HepG2 (cell line): ENCODE measurements at regions not wholly inside any gene's neighbourhood (a gene's known extent, or its start where the extent isn't known, plus 50 kb on each side); places are given as distances from the start of the nearest gene placed in this dataset.
A peak's percentile ranks its signal among the peaks of the same experiment; 100 is the strongest.

ENCODE experiments used
- ATAC-seq: fragments of 200-7000 bp; cut with Tn5 transposase; 3 replicates; pipeline ENCODE4 v1.9.1; 2020; ENCODE audit warnings: mild to moderate bottlenecking, moderate library complexity
- BruUV-seq: library from RNA; stranded (reverse); fragments of 400-500 nt; replicated peaks from 2 replicates; lab custom pipeline; 2021; lab: Mats Ljungman, UMichigan
- CTCF ChIA-PET: fragments of 300-600 bp; formaldehyde crosslinking; extraction: SDS; loops from one replicate; lab custom pipeline; 2021; ENCODE audit warnings: low total read pairs, inconsistent platforms, low intra/inter-chr PET ratio; lab: Yijun Ruan, JAX
- POLR2A ChIA-PET: fragments of 350-600 bp; sonication (Branson Sonifier 250); formaldehyde crosslinking; loops from one replicate; lab custom pipeline; 2020; ENCODE audit warnings: antibody characterized with exemption, inconsistent platforms; lab: Yijun Ruan, JAX
- DNase-seq: peaks from one replicate; pipeline ENCODE4 v3.0.0-alpha.2; 2015; ENCODE audit warnings: low spot score
- FAIRE-seq: peaks from 3 replicates; lab custom pipeline; 2011; peaks lifted over from hg19 to GRCh38; lab: Jason Lieb, UNC
- H2AFZ ChIP-seq: one replicate; pipeline ENCODE4 v1.6.1; 2011; ENCODE audit warnings: low read length, inconsistent platforms
- H3K27ac ChIP-seq: fragments of 300-600 bp; 3 replicates; pipeline ENCODE4 v1.8.0; 2011; ENCODE audit warnings: mixed run types, mild to moderate bottlenecking, mixed read lengths, low read length, inconsistent platforms; ENCODE audit not compliant: insufficient read depth; ENCODE audit errors: extremely low read length
- H3K27me3 ChIP-seq, 2 experiments: fragments of 200-600 bp in 1 of 2; 2 replicates in 1 of 2; 3 replicates in 1 of 2; pipeline versions ENCODE4 v1.6.0 to v1.8.0; 2011; ENCODE audit warnings: low read length in 2 of 2, mild to moderate bottlenecking in 2 of 2, moderate library complexity in 2 of 2, inconsistent platforms in 1 of 2; ENCODE audit not compliant: insufficient read depth in 2 of 2, control insufficient read depth in 1 of 2
- H3K36me3 ChIP-seq, 2 experiments: fragments of 200-600 bp in 1 of 2; replicated peaks in 1 of 2; 2 replicates in 1 of 2; 3 replicates in 1 of 2; pipeline versions ENCODE4 v1.5.1 to v1.8.0; 2011; ENCODE audit warnings: low read length in 2 of 2, inconsistent platforms in 1 of 2; ENCODE audit not compliant: insufficient read depth in 2 of 2, control insufficient read depth in 1 of 2
- H3K4me1 ChIP-seq: 2 replicates; pipeline ENCODE4 v1.5.1; 2012; ENCODE audit warnings: low read length, inconsistent platforms; ENCODE audit not compliant: insufficient read depth
- H3K4me2 ChIP-seq: 2 replicates; pipeline ENCODE4 v1.6.0; 2011; ENCODE audit warnings: low read depth, low read length, inconsistent platforms
- H3K4me3 ChIP-seq, 3 experiments: fragments of 200-600 bp in 1 of 3; sonication (generic), shearing (Covaris generic) in 1 of 3; replicated peaks in 1 of 3; 2 replicates each; pipeline ENCODE4 v1.5.1; 2011 to 2016; ENCODE audit warnings: low read length in 3 of 3, inconsistent platforms in 2 of 3, low read depth in 2 of 3, mild to moderate bottlenecking in 2 of 3, control low read depth in 1 of 3, mixed read lengths in 1 of 3; ENCODE audit not compliant: insufficient read depth in 1 of 3
- H3K79me2 ChIP-seq: one replicate; pipeline ENCODE4 v1.6.1; 2011; ENCODE audit warnings: low read length, inconsistent platforms; ENCODE audit not compliant: insufficient read depth
- H3K9ac ChIP-seq: 2 replicates; pipeline ENCODE4 v1.6.0; 2011; ENCODE audit warnings: mild to moderate bottlenecking, low read depth, low read length, inconsistent platforms; ENCODE audit not compliant: insufficient read depth
- H3K9me3 ChIP-seq: 2 replicates; pipeline ENCODE4 v1.5.1; 2012; ENCODE audit warnings: mild to moderate bottlenecking, low read length
- H4K20me1 ChIP-seq: 2 replicates; pipeline ENCODE4 v1.6.0; 2011; ENCODE audit warnings: inconsistent platforms, mild to moderate bottlenecking, low read length, moderate library complexity; ENCODE audit not compliant: insufficient read depth
- AHR ChIP-seq: IDR thresholded peaks from 2 replicates; pipeline ENCODE4 v1.6.1; 2018; ENCODE audit warnings: missing genetic modification reagents, missing compliant biosample characterization
- CREM ChIP-seq, 2 experiments: sonication (generic) in 1 of 2; formaldehyde crosslinking in 1 of 2; IDR thresholded peaks; 2 replicates each; pipeline versions ENCODE4 v1.4.0 to v1.6.1; 2016 to 2020; ENCODE audit warnings: antibody characterized with exemption in 1 of 2, mild to moderate bottlenecking in 1 of 2, missing genetic modification reagents in 1 of 2
- DBP ChIP-seq: sonication (generic); formaldehyde crosslinking; IDR thresholded peaks from 2 replicates; pipeline ENCODE4 v1.4.0; 2020; ENCODE audit warnings: missing genetic modification reagents; ENCODE audit errors: not compliant biosample characterization
- FOSL1 ChIP-seq: sonication (generic); formaldehyde crosslinking; IDR thresholded peaks from 2 replicates; pipeline ENCODE4 v1.9.0; 2021; ENCODE audit warnings: missing genetic modification reagents, borderline replicate concordance
- GLI4 ChIP-seq: sonication (generic); formaldehyde crosslinking; IDR thresholded peaks from 2 replicates; pipeline ENCODE4 v1.5.1; 2020; ENCODE audit warnings: missing genetic modification reagents, mild to moderate bottlenecking, moderate library complexity, borderline replicate concordance
- HOXA5 ChIP-seq: sonication (generic); formaldehyde crosslinking; IDR thresholded peaks from 2 replicates; pipeline ENCODE4 v1.4.0; 2020; ENCODE audit warnings: missing genetic modification reagents
- IRF2 ChIP-seq: IDR thresholded peaks from 2 replicates; pipeline ENCODE4 v1.6.1; 2018; ENCODE audit warnings: missing genetic modification reagents, missing compliant biosample characterization
- KDM4B ChIP-seq: sonication (generic); formaldehyde crosslinking; IDR thresholded peaks from 2 replicates; pipeline ENCODE4 v1.4.0; 2020; ENCODE audit warnings: missing genetic modification reagents
- NKX3-1 ChIP-seq: sonication (generic); formaldehyde crosslinking; IDR thresholded peaks from 2 replicates; pipeline ENCODE4 v1.5.0; 2020; ENCODE audit warnings: missing genetic modification reagents
- RAD21 ChIP-seq: fragments of 450-650 bp; formaldehyde crosslinking; IDR thresholded peaks from 2 replicates; pipeline ENCODE4 v1.5.0; 2020; ENCODE audit warnings: mild to moderate bottlenecking
- RFX3 ChIP-seq: IDR thresholded peaks from 2 replicates; pipeline ENCODE4 v1.6.1; 2016; ENCODE audit warnings: missing biosample characterization, missing genetic modification reagents
- SMC3 ChIP-seq: IDR thresholded peaks from 2 replicates; pipeline ENCODE4 v1.6.1; 2011; ENCODE audit warnings: low read length, improper control_type of control experiment
- TAF15 ChIP-seq: fragments of 200-400 bp; formaldehyde crosslinking; IDR thresholded peaks from one replicate; pipeline ENCODE4 v1.6.1; 2018; ENCODE audit warnings: mild to moderate bottlenecking, low read depth, low read length; ENCODE audit not compliant: poor library complexity, severe bottlenecking
- ZFX ChIP-seq: sonication (generic); formaldehyde crosslinking; IDR thresholded peaks from 2 replicates; pipeline ENCODE4 v1.4.0; 2020; ENCODE audit warnings: mild to moderate bottlenecking, low read depth, missing genetic modification reagents, moderate library complexity
- ZNF713 ChIP-seq: sonication (generic); formaldehyde crosslinking; IDR thresholded peaks from 2 replicates; pipeline ENCODE4 v1.4.0; 2020; ENCODE audit warnings: mild to moderate bottlenecking, missing genetic modification reagents
- ZNF775 ChIP-seq: sonication (generic); formaldehyde crosslinking; IDR thresholded peaks from 2 replicates; pipeline ENCODE4 v1.4.0; 2020; ENCODE audit warnings: missing genetic modification reagents, mild to moderate bottlenecking, moderate library complexity, borderline replicate concordance
- ZNF790 ChIP-seq: sonication (generic); formaldehyde crosslinking; IDR thresholded peaks from 2 replicates; pipeline ENCODE4 v1.8.0; 2022; ENCODE audit warnings: missing genetic modification reagents, mild to moderate bottlenecking, borderline replicate concordance
- ZSCAN20 ChIP-seq: sonication (generic); formaldehyde crosslinking; IDR thresholded peaks from 2 replicates; pipeline ENCODE4 v1.4.0; 2020; ENCODE audit warnings: missing genetic modification reagents, mild to moderate bottlenecking, borderline replicate concordance
- ZSCAN9 ChIP-seq: IDR thresholded peaks from 2 replicates; pipeline ENCODE4 v1.6.1; 2016; ENCODE audit warnings: borderline replicate concordance
- WGBS: methylation state at CpG from one replicate; pipeline ENCODE4 v1.1.6; 2017; ENCODE audit warnings: low lambda C conversion rate; 5-methylcytosine and 5-hydroxymethylcytosine counted together
- in situ Hi-C: cut with HindIII; loops from 2 replicates; pipeline ENCODE4 v1.10.0; 2017; ENCODE audit warnings: low pct_unique_long_range_greater_than_20kb; ENCODE audit not compliant: extremely low pct_ligation_motif_present
- intact Hi-C: fragments of 100-400 bp; cut with micrococcal nuclease; formaldehyde crosslinking; loops from one replicate; pipeline ENCODE4 v1.10.0; 2022; ENCODE audit not compliant: unreplicated experiment
- TF ChIP-seq, protein P1 (sequence below): sonication (generic); formaldehyde crosslinking; IDR thresholded peaks from 2 replicates; pipeline ENCODE4 v1.5.0; 2020; ENCODE audit warnings: missing genetic modification reagents

GRCh38 chr11:10934293-10934860, 76.5 kb upstream of the ZBED5 start (continued):
- TF ChIP-seq AHR (CRISPR knock-in tag) = no peak
- TF ChIP-seq ZNF790 = no peak
- no peak for TF ChIP-seq ZSCAN20 (CRISPR knock-in tag)
- TF ChIP-seq ZNF775 (CRISPR knock-in tag) = no peak

DNA sequence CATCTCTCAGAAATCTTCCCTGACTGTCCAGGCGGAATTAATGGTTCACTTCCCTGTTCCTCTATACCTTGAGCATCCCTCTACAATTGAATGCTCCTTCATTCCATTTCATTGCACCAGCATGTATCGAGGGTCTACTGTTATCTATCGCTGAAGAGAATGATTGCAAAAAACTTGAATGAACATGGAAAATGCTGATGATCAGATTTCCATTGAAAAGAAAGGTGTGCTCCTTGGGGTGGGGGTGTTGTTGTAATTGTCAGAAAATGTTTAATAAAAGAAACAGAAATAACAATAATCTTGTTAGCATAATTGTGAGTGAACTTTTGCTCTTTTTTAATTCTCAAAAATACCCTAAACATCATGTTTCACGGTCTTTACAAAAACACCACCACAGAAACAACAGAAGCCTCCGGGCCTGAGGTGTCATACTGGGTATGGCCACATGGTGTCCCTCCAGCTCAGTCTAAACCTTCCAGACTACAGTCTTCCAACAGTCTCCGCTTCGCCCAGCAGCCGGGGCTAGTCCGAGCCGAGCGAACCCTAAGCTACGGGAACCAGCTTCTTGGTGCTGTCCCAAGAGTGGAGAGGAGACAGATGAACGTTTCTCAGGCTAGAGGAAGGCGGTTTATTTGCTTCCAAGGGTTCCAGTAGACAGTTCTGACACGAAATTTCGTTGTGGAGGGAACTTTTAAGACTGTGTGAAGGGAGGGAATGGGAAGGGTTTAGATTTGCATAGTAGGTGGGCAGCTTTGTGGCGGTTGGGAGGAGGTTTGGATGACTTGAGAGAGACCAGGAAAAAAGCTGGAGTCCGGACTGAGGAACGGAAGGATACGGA, 75.8 kb upstream of the ZBED5 start:
- Histone ChIP-seq H4K20me1 (no peaks in the 10 kb centered on the region), H3K4me3 (peak overlapping the region in 2 of 3 experiments; percentile 23 to 36; a peak in 2 of 6 replicates), H3K36me3 (no peaks in the 10 kb centered on the region), H3K9me3 (no peaks in the 10 kb centered on the region), H3K27me3 (peaks cover 2 to 55% of the 10 kb centered on the region in 2 experiments; a peak in 4 of 5 replicates), H3K9ac (no peak overlapping the region), H3K79me2 (no peaks in the 10 kb centered on the region), H3K4me2 (peak overlapping the region; percentile 72), H3K27ac (no peak overlapping the region), H2AFZ (peak overlapping the region; percentile 81), H3K4me1 (peaks cover 19% of the 10 kb centered on the region)
- POLR2A ChIA-PET = interaction anchor here (1.0 kb wide), 2 partner anchors 76 to 125 kb away, joined by 3 to 4 read pairs; partner anchors contain the start of genes EIF4G2 and ZBED5
- peak; percentile 62 for DNase-seq
- FAIRE-seq = peak; percentile 93
- CTCF ChIA-PET = interaction anchor here (0.6 to 2.2 kb wide), 4 partner anchors 9 to 854 kb away, joined by 3 to 21 read pairs (median 4); no protein-coding TSS in a partner anchor
- intact Hi-C loops = loop anchor here (1.0 to 5.0 kb wide), 4 partner anchors 77 to 854 kb away; no protein-coding TSS in a partner anchor
- ATAC-seq = peak; percentile 91
- BruUV-seq = no TSS peak
- in situ Hi-C loops = loop anchor here (5.0 to 25.0 kb wide), 2 partner anchors 89 to 854 kb away; no protein-coding TSS in a partner anchor
- WGBS = 3% methylated on average over 20 of the region's 20 CpGs
- TF ChIP-seq DBP (CRISPR knock-in tag) (no peak), KDM4B (no peak), HOXA5 (CRISPR knock-in tag) (no peak), ZFX (CRISPR knock-in tag) (no peak), ZNF713 (CRISPR knock-in tag) (no peak), CREM (IDR thresholded peaks at IDR 0.05) (no peak), CREM (CRISPR knock-in tag; IDR thresholded peaks at IDR 0.05) (no peak), NKX3-1 (CRISPR knock-in tag) (no peak), ZSCAN9 (CRISPR knock-in tag) (no peak), TAF15 (no peak), SMC3 (peak; percentile 78), GLI4 (CRISPR knock-in tag) (no peak), FOSL1 (no peak), RFX3 (no peak), IRF2 (CRISPR knock-in tag) (no peak), RAD21 (CRISPR knock-in tag) (peak; percentile 79)
- TF ChIP-seq, protein P1, sequence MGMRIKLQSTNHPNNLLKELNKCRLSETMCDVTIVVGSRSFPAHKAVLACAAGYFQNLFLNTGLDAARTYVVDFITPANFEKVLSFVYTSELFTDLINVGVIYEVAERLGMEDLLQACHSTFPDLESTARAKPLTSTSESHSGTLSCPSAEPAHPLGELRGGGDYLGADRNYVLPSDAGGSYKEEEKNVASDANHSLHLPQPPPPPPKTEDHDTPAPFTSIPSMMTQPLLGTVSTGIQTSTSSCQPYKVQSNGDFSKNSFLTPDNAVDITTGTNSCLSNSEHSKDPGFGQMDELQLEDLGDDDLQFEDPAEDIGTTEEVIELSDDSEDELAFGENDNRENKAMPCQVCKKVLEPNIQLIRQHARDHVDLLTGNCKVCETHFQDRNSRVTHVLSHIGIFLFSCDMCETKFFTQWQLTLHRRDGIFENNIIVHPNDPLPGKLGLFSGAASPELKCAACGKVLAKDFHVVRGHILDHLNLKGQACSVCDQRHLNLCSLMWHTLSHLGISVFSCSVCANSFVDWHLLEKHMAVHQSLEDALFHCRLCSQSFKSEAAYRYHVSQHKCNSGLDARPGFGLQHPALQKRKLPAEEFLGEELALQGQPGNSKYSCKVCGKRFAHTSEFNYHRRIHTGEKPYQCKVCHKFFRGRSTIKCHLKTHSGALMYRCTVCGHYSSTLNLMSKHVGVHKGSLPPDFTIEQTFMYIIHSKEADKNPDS (CRISPR knock-in tag) = no peak
